DMS114 treated with DMSO at 0.1 percent for 48 hours (cell line): ENCODE measurements at regions not wholly inside any gene's neighbourhood (a gene's known extent, or its start where the extent isn't known, plus 50 kb on each side); places are given as distances from the start of the nearest gene placed in this dataset.
"Not testable (repeated sequence)": the region's sequence is repeated elsewhere in the genome, so short reads cannot be mapped to it uniquely, and the experiment has no call there.

ENCODE experiments used
- DNase-seq: peaks from one replicate; lab custom pipeline; 2025; ENCODE audit not compliant: unreplicated experiment; lab: John Stamatoyannopoulos, UW

DNA sequence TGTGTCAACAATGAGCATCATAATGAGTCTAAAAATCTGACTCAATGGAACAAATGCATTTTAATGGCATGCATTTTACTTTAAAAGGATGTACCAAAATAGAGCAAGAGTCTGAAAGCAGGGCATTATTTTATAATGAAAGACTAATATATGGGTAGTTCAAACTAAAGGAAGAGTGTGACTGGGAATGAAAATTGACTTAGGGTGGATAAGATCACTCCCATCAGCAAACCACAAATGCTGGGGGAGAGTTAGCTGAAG, 114.7 kb downstream of the SOX4 start:
- DNase-seq: no peak

DNA sequence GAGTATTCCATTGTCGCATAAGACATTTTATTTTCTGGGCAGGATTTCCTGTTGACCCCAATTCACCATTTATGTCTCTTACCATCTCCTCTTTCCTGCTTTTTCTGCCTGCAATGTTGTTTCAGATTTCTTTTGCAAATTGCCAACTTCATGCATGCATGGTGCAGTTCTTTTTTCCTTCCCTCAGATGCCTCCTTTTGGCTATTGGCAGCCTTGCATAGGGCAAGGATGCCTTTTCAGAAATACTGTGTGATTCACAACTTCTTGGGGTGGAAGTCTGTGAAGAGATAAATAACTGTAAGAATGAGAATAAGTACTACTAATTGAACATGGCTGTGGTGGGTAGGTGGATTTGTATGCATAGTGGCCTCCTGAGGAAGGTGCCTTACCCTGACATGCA, 116.7 kb downstream of the SOX4 start:
- no peak for DNase-seq

DNA sequence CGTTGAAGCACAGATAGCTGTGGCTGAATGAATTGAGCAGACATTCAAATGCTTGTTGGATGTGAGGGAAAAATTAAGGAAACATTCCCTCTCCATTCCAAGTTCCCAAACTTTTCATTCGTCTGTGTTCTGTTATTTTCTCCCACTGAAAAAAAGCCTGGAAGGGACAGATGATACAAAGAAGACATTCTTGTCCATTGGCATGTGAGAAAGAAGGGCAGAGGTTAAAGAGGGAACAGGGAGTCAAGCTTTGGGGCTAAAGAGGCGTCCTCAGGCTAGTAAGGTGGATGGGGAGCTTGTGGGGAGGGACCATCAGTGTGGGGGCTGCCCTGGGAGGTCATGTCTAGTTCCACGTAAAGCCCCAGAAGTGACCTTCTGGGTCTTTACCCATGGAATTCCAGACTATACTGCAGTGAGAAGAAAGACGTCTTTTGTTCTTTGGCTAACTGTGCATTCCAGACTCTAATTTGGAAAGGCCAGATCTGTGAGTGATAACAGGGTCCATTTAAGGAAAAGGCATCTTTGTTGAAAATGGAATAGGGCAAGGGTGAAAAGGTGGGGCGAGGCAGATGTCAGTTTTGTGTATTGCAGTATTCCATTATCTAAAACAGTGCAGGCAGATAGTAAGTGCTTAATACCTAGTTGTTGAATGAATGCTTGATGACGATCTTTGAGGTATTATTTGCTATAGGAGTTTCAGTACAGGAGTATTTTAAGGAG, 117.5 kb downstream of the SOX4 start:
- DNase-seq: no peak

DNA sequence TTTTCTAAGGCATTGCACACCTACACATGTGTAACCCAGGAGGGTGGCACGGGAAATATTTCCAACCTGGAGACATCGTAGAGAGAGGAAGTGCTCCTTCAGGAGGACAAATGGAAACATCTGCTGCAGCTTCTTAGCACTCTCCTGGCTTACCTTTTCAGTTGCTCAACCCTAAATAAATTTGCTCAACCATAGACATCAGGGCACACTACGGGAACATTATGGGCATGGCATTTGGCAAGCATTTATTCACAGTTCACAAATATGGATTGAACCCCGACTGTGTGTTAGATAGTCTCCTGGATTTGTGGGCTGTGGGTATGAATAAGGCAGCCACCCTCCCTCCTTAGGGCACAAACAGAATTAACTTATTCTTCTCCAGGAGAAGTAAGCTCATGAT, 118.7 kb downstream of the SOX4 start:
- DNase-seq: no peak

DNA sequence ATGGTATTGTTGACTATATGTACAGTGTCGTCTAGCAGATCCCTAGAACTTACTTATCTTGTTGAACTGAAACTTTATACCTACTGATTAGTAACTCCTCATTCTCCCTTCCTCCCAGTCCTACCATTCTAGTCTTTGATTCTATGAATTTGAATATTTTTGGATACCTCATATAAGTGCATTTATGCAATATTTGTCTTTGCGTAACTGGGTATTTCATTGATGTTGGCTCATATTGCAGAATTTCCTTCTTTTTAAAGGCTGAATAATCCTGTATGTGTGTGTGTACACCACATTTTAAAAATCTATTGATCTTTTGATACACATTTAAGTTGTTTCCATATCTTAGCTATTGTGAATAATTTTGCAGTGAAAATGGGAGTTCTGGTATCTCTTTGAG, 119.9 kb downstream of the SOX4 start:
- no peak for DNase-seq

DNA sequence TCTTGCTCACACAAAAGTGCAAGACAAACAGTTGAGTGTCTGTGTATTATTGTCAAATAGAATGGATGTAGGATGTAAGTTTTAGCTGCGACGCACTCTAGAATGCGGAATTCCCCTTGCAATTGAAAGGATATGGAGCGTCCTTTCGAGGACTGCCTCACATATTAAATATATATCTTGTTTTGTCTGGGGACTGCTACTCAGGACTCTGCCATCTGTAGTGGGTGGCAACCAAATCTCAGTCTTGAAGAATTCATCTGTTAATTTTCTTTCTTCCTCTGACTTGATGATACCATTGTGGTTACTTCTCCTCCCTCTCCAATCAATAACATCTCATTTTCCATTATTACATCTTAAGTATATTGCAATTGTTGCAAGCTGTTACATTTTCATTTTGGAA, 121.6 kb downstream of the SOX4 start:
- no peak for DNase-seq

DNA sequence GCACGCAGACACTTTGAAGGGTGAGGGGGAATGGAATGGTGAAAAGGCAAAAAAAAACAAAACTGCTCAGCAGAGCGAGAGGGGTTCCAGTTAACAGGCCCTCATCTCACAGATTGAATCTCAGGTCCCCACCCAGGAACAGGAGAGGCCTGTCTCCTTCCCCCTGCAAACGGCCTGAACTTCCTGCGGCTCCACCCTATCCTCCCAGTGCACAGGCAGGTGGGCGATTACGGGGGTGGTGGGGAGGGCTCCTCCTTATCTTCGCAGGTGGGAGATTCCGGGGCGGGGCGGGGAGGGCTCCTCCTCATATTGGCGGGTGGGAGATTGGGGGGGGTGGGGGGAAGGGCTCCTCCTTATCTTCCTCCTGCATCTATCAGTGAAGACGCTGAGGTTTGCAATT, 129.0 kb downstream of the SOX4 start:
- no peak for DNase-seq

DNA sequence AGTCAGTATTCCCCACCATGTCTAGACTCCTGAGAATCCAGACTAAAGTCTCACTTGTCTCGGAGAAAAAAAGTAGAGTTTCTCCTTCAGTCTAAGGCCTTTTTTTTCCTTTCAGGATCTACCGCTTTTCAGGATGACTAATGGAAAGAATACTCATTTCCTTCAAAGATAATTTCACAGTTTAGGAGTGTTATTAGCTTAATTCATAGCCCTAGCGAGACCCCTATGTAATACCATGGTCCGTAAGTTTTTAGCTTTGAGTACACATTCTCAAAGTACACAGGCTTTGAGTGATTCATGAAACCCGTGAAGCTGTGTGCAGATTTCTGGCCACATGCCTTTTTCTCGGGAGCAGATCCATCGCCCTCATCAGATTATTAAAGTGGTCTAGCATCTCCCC, 133.1 kb downstream of the SOX4 start:
- no peak for DNase-seq

DNA sequence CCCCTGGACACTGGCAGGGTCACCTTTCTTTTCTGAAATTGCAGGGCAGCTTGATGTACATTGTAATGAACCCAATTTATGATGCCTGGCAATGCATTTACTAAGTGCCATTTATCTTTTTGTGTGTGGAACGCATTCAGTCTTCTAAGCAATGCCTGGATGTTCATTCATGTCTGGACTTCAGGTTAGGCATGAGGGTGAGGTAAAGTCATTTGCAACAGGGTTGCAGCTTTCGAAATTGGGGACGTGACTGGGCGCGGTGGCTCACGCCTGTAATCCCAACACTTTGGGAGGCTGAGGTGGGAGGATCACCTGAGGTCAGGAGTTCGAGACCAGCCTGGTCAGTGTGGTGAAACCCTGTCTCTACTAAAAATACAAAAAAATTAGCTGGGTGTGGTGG, 134.6 kb downstream of the SOX4 start:
- DNase-seq: no peak

DNA sequence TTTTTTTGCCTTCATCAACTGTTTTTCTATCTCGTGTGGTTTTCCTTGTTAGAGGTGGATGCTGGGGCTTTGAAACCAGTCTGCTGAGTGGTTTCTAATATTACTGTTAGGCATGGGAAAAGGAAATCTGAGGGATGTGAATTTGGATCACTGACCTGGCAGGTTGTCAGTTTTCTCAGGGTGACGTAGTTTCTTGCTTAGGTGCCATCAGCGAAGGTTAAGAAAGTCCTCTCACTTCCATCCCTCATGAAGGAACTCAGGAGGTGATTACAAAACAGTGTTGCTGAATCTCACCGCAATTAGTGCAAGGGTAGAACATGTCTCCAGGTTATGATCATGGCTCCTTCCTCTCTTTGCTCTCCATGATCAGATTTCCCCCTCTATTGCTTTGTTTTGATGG, 135.9 kb downstream of the SOX4 start:
- DNase-seq: no peak

DNA sequence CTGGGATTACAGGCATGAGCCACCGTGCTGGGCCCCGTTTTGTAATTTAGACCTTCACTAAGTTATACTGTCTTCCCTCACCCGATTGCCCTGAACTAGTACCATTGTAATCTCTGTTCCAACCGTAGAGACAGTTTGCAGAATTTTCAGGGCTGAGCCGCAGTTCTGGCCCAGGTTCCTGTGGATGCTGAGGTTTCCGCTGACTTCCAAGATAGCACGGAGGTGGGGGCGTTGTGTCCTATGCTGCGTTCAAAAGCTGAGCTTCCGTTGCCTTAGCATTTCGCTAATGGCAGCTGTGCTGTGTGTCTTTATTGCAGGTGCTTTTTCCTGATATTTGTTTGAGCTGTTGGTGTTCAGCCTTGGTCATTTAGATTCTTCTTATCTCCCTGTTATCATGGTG, 137.0 kb downstream of the SOX4 start:
- DNase-seq: no peak

DNA sequence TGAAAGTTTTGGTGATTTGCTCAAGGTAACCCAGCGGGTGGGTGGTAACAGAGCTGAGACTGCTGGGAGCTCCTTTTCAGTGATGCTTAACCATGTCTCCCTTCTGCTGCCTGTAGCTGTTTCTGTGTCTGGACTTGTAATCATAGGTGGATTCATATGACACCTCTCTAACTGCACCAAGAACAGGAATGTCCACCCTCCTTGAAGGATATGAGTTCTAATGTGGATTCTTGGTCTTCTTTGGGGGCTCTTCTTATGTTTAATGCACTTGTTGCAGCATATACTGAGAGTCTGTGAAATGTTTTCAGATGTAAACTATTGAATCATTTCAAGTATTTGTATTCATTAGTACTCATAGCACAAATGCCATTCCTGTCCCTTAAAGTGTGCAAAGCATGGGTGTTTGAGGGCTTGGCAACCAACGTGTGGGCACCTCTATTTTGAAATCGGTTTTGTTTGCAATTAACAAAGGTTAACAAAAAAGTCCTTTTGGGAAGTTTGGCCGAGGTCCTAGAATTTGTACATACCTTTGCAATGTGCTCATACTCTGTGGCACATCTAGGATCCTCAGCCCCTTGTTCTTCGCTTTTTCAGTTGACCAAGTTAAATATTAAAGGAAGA, 138.0 kb downstream of the SOX4 start:
- DNase-seq: no peak

DNA sequence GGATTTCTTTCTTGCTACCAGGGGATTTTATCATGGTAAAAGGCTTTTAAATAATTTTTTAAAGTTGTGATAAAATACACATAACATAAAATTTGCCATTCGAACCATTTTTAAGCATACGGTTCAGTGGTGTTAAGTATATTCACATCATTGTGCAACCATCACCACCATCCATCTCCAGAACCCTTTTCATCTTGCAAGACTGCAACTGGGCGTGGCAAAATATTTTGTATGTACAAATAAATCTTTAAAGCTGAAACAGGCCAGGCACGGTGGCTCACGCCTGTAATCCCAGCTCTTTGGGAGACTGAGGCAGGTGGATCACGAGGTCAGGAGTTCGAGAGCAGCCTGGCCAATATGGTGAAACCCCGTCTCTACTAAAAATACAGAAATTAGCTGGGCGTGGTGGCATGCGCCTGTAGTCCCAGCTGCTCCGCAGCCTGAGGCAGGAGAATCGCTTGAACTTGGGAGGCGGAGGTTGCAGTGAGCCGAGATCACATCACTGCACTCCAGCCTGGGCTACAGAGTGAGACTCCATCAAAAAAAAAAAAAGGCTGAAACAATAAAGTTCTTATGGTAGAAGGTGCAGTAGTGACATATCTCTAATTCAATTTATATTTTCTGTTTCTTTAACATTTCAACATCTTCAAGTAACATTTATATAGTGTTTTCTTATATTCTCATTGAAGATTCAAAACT, 138.6 kb downstream of the SOX4 start:
- DNase-seq: not testable (repeated sequence)

DNA sequence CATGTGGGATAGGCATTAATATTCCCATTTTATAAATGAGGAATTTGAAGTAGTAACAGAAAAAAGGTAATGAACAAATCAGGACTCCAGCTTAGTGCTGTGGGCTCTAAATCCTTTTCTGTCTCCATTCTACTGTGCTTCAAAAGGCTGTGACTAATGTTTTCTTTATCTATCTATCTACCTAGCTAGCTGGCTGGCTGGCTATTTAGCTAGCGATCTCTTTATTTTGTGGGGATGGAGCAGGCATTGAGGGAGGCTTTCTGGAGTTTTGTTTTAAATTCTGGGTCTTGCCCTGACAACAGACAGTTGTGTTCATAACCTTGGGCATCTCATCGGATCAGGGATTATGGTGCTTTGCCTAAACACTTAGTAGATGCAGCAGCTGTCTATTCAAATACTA, 139.2 kb downstream of the SOX4 start:
- no peak for DNase-seq

DNA sequence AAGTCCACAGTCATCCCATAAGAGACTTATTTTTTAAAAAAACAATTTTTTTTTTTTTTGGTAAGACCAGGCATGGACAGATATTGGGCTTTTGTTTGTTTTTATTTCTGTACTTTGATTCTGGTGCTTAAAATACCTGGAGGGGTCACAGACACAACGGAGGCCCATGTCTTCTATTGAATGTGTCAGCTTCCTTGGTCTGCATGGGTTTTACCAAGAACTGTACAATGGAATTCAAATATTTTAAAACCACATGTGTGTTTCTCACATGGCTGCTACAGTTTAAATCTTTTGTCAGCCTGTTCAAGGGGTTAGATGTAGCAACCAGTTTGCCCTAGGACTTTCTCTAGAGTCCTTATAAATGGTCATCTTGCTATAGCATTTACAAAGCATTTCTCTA, 139.8 kb downstream of the SOX4 start:
- no peak for DNase-seq

DNA sequence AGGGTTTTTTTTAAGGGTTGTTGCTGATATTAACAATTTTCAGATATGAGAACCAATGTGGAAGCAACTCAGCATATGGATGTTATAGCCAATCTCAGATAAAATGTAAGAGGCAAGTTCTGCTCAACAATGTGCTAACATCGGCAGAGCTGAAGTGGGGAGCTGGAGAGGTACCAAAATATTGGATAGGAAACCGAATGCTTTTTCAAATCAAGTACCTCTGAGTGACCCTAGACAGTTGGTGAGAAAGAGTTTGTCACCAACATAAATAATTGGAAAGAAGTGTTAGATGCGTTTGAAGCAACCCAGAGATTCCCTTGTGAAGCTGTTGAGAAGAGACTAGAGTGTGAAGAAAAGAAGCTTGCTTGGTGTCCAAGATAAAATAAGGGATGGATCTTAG, 140.7 kb downstream of the SOX4 start:
- no peak for DNase-seq

DNA sequence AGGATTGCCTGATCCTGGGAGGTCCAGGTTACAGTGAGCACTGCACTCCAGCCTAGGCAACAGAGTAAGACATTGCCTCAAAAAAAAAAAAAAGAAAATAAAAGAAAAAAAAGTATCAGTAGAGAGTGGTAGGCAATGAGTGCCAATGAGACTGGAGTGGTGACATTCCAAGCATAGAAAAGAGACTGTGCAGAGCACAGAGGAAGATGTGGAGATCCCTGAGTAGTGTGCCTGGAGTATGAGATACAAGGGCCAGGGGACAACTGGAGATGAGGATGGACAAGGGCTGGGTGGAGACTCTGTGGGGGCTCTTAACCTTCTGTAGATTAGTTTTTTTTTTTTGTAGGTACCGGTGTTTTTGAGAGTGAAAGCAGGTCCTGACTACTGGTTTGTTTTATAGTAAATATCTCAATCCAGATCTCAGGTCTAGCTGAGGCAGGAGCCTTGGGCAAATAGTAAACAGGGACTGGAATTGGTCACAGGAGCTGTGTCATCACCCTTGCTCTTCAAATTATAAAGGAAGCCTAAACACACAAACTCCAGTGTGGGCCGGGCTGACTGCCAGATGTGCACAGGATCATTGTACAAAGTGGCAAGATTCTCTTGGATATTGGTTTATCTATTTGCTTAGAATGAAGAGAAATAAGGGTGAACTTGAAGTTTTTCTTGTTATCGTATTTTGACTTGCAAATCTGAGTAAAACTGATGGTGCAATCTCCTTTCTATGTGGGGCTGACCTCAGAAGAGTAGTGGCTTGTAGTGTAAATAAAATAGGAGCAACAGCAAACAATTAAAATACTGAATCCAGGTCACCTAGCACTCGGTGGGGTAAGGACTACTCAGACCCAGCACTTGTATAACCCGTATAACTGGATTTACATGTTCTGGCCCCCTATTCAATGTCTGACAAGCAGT, 144.9 kb downstream of the SOX4 start:
- no peak for DNase-seq

DNA sequence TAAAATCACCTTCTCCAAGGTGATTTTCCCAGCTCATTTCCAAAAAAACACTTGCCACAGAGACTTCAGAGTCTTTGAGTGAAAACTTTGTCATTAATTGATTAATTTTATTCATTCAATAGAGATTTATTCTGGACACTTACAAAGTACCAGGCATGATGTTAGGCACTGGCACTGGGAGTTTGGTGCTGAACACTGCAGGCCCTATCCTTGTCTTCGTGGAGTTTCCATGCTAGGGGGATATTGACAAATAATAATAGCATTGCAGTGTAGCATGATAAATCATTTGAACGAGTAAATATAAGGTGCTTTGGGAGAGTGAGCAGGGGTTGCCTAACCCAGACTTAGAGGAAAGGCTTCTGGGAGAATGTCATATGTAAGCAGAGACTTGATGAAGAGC, 145.7 kb downstream of the SOX4 start:
- no peak for DNase-seq

DNA sequence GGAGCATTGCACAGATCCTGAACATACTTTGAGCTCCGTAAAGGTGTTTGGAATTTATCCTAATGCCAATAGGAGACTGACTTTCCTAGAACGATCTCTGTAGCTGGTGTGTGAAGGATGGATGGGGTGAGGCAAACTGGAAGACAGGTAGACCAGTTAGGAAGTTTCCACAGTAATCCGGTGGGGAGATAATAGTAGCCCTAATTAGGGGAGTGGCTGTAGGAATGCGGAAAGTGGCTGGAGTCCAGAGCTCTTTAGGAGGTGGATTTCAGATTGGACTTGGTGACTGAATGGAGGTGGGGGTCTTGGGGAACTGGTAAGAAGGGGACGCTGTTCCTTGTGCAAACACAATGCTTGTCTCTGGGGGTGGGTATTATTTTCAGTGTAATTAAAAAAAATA, 146.3 kb downstream of the SOX4 start:
- peak; percentile 21 for DNase-seq

DNA sequence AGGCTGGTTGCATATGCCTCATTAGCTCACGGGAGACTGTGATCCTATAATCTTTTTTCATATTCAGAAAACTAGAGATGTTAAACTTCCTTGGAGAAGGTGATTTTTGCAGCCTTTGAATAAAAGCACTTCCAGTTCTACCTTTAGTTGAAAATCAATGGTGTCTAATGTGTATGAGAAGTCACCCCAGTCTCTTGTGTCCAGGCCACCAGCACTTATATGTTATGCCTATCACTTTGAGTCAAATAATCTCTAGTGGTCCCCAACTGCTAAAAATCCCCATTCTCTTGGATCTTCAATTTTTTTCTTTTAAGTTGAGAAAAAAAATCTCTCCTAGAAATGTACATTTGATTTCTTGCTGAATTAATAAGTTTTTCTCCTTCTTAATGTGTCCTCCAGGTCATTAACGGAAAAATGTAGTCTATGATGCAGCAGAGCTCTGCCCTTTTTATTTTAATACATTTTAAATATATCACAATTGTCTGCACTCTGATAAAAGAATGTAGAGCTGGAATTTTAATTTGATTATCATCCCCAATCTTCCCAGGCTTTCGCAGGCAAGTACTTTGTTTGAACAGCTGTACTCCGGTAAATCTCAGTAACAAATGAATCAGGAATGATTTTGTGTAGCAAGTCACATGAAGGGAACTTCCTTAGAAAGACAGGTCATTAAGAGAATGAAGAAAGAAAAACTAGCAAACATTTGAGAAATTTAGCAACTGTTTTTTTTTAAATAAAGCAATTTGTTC, 147.0 kb downstream of the SOX4 start:
- DNase-seq: peak; percentile 36
